DMS53 treated with DMSO at 0.1 percent for 48 hours (cell line): ENCODE measurements at regions not wholly inside any gene's neighbourhood (a gene's known extent, or its start where the extent isn't known, plus 50 kb on each side); places are given as distances from the start of the nearest gene placed in this dataset.

ENCODE experiments used
- DNase-seq: peaks from one replicate; lab custom pipeline; 2025; ENCODE audit not compliant: unreplicated experiment; lab: John Stamatoyannopoulos, UW

DNA sequence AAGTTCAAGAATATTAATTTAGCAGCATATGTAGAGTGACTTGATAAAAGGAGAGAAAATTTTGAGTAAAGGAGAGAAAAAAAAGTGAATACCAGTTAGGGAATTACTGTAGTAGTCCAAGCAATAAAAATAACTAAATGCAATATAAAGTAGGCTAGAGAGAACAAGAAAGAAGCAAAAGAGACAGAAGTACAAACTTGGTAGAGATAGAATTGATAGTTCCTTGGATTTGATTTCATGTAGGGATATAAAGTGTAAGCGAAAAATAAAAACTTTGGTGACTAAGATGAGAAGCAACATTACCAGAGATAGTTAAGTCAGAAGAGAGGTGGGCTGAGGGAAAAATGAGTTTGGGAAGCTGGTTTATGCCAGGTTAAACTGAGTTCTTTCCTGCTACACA lies 252.4 kb downstream of the SEC23A start:
- no peak for DNase-seq

DNA sequence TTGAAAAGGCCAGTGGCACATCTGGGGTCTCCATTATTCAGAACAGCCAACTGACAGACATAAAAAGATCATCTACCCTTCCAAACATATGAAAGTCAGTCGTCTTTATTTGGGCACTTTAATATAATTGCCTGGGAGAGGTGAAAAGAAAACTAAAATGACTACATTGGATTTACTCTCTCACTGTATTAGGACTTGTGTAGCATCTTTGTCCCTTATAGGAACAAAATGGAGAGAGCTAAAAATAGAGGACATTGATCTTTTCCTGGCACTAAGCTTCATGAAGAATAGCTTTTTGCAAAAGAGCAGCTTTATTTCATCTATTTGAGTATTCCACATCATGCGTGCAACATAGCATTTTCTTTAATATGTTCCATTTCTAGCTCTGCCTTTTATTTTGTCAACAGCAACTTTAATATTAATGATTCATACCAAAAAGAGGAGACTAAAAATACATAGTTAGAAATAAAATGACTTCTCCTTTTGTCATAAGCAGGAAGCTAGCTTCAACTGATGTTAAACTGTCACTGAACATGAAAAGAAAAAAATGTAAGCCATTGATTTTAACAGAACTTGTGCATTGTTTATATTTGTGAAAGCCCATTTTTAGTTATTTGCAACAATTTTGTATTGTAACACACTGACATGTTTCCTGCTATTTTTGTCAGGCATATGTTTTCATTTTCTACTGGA lies 254.6 kb downstream of the SEC23A start:
- no peak for DNase-seq

DNA sequence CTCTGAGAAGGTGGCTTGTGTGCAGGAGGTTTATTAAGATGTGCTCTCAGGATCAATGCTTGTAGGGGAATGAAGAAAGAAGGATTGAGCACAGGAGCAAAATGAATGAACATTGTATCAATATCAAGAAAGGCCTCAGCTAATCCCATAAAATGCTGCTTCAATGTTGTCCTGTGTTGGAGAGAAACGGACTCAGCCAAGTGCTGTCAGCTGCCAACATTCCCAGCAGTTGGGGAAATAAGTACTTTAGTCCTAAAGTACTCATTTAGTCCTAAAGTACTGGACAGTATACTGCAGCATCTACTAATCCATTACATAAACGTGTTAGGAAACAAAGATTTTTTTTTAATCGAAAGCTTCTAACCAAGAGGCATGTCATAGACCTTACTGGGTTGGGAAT lies 255.9 kb downstream of the SEC23A start:
- DNase-seq = no peak

DNA sequence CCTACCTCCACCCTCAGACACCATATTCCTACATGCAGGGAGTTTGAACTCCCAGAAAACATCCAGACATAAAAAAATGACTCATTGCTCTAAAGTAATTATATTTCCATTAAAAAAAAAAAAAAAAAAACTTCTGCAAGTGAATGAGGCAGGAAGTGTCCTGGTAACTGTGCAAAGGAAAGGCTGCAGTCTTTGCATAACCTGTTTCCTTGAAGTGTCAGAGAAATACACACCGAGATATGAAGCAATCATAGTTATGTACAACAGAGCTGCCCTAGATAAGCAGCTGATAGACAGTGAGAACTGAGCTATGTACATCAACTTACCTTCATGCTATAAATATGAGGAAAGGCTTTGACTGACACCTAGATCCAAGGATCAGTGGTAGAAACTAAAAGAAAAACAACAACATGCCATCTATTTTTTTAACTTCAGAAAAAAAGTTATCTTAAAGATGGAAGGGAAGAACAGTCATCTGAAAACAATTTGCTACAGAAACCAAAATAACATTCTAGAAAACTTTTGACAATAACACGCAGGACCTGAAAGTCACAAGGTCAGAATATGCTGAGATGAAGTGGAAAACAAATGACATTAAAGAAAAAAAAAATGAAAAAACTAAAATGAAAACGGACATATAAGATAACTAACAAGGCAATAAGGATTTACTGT lies 263.2 kb downstream of the SEC23A start:
- DNase-seq = no peak

DNA sequence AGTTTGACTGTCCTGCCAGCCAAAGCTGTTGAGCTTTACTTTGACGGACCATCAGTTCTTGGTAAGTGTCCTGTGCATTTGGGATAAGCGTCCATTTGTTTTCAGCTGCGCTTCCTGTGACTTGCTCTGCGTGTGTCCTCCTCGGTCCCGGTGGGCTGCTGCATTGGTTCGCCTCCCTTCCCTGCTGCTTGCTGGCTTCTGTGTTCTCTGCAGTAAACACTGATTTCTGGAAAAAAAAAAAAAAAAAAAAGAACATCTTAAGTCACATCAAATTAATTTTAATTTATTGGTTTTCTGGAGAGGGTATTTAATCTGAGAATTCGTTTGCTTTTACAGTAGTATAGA lies 264.1 kb downstream of the SEC23A start:
- DNase-seq = no peak

DNA sequence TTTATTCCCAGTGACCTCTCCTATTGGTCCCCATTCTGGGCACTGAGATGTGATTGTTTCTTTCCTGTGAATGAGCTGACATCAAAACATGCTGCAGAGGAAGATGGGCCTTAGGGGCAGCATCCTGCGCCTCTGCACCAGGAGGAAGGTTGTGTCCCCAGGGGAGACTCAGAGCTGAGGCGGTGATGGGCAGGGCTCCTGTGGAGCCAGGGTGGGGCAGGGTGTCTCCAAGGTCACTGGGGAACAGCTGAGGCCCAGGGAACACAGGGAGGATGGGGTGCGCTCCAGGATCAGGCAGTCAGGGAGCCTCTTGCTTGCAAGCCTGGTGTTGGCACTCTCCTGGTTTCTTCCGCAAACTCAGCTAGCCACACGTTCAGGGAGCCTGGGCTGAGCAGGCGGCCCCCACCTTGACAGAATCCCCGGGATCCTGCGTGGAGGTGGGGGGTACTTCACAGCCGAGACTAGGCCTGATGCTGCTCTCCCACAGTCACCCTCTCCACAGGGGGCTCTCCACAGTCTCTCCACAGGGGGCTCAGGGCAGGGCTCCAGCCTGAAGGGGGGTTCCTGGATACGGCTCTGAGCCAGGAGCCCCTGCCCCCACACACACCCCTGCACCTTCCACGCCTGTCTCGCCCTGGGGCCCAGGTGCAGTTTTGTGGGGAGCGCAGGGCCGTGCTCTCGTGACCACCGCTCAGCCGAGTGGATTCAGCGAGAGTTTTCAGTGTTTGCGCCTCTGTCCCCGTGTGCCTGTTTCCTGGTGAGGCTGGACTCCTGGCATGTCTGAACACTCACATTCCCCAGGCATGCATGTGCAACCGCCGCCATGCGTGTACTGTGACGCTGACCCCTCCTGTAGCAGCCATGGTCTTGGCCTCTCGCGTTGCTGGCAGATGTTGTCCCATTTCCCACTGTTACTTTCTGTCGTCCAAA lies 264.7 kb downstream of the SEC23A start:
- no peak for DNase-seq

DNA sequence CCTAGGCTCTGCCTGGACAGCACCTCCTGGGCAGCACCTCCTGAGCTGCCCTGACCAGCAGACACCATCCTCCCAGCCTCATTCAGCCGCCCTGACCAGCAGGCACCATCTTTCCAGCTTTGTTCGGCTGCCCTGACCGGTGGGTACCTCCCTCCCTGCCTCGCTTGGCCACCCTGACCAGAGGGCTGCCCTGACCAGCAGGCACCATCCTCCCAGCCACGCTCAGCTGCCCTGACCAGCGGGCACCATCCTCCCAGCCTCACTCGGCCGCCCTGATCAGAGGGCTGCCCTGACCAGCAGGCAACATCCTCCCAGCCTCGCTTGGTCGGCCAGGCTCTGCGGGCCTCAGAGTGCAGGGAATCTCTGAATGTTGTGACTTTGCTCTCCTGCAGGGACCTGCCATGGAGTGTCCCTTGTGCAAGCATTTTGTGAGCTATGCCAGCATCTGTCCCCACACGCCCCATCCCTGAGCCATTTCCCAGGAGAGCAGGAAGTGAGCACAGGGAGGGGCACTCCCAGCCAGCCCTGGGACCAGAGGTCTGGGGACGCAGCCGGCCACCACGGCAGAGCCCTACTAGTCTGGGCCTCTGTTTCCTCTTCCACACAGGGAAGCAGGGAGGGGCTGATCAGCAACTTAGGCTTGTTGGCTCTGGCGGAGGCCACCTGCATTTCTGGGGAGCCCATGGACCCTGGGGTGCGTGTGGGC lies 265.5 kb downstream of the SEC23A start:
- no peak for DNase-seq

DNA sequence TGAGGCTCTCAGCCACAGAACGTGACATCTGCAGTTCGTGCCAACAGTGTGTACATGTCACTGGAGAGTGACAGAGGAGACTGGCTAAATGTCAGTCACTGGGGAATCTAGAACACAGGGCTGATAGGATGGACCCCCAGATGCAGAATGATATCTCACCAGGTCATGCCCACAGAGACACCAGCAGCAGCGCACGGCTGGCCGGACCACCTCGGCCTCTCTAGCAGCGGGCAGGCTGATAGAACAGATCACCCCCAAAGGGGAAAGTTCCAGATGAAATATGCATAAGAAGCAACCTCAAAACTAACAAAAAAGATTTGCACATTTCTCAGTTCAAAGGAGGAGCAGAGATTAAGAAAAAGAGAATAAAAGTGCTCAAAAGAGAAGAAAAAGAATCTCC lies 266.5 kb downstream of the SEC23A start:
- DNase-seq = no peak

DNA sequence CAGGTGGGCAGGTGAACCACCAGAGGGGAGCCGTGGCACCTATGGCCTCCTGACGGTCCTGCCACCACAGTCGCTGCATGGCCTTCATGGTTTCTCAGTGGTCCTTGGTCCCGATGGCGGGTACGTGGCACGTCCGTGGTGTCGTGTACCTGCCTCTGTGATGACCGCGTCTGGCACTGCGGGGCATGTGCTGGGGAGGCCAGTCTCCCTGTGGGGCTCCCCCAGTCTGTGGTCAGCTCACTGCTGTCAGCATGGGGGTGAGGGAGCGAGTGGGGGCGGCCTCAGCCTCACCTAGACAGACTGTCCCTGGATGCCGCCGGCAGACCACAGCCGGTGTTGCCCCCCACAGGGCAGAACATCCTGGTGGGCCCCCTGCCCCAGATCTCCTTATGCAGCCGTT lies 267.2 kb downstream of the SEC23A start:
- DNase-seq = no peak

DNA sequence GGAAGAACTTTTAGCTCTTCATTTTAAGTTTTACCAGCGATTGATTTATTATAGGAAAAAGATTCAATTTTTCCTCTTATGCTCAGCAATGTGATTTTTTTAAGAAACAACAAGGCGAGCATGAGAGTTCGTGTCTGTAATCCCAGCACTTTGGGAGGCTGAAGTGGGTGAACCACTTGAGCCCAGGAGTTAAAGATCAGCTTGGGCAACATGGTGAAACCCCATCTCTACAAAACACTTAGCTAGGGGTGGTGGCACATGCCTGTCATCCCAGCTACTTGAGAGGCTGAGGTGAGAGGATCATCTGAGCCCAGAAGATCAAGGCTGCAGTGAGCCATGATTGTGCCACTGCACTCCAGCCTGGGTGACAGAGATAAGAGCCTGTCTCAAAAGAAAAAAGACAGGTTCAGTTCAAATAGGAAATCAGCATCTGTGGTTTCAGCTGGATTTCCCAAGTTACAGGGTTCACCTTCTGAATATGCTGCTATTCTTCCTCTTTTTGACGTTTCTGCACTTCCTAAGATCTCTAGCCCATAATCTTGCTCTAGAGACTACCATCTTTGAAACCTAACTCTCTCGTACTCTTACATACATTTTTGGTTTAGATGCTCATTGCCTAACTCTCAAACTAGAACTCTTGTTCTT lies 274.7 kb downstream of the SEC23A start:
- DNase-seq = no peak

DNA sequence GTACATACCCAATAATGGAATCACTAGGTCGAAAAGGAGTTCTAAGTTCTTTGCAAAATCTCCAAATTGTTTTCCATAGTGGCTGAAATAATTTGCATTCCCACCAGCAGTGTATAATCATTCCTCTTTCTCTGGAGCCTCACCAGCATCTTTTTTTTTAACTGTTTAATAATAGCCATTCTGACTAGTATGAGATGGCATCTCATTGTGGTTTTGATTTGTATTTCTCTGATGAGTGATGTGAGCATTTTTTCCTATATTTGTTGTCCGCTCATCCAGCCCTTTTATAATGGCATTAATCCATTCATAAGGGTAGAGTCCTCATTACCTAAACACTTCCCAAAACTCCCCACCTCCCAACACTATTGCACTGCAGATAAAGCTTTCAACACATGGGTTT lies 278.3 kb downstream of the SEC23A start:
- DNase-seq = no peak

DNA sequence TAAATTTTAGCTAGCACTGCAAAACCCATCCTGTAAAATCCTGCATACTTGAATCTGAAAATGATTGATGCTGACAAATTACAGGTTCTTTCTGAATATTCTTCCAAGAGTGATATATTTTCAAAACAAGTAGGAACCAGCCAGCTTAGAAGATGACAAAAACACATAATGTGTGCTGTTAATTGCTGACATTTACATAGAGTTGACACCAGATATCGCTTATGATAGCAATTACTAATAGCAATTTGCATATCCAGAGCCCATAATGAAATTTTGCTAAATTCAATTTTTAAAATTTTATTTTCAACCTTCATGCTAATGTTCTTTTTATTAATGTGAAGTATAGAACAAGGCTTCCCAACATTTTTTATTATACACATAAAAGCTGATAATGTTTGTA lies 284.5 kb downstream of the SEC23A start:
- no peak for DNase-seq

DNA sequence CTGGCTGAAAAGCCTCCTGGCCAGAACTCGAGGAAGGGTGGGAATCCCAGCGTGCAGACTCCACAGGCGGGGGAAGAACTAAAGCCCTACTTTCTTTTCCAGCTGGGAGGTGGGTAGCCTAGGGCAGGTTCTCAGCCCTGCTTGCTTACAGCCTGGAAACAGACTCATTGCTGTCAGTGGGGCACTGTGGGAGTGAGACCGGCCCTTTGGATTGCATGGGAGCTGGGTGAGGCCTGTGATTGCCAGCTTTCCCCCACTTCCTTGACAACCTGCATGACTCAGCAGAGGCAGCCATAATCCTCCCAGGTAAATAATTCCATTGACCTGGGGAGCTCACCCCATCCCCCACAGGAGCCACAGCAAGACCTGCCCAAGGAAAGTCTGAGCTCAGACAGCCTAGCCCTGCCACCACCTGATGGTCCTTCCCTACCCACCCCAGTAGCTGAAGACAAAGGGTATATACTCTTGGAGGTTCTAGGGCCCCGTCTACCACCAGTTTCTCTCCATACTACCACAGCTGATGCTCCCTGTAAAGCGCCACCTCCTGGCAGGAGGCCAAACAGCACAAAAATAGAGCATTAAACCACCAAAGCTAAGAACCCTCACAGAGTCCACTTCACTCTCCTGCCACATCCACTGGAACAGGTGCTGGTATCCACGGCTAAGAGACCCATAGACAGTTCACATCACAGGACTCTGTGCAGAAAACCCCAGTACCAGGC lies 294.1 kb downstream of the SEC23A start:
- DNase-seq = peak; percentile 1

DNA sequence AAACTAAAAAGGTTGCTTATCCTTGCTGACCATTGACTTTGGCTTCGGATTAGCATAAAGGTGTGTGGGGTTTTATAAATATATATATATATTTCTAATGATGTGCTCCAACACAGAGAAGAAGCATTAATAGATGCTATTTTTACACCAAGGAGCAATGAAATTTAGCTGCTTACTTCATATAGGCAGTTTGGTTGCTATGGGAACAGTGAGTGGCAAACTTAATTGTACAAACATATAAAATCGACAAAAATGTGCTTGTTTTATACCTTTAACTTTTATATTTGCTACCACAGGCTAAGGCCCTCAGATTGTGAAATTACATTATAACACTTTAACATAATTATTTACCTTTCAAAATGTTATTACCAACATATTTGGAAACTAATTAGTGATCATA lies 303.4 kb downstream of the SEC23A start:
- DNase-seq = no peak

DNA sequence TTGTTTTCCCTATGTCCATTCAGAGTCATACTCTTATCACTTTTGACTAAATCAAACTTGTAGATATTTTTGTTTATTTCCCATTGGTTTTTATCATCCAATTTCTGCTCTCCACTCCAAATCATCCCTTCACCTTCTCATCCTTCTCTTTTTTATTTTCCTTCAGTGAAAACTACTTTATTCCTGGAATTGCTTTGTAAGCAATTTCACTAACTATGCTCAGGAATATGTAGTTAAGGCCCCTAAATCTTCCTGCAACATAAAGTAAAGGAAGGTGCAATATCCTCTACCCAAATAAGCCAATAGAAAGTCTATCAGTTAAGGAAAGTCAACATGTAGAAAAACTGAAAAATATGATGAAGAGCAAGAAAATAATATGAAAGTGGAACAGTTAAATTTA lies 308.4 kb downstream of the SEC23A start:
- DNase-seq = no peak

DNA sequence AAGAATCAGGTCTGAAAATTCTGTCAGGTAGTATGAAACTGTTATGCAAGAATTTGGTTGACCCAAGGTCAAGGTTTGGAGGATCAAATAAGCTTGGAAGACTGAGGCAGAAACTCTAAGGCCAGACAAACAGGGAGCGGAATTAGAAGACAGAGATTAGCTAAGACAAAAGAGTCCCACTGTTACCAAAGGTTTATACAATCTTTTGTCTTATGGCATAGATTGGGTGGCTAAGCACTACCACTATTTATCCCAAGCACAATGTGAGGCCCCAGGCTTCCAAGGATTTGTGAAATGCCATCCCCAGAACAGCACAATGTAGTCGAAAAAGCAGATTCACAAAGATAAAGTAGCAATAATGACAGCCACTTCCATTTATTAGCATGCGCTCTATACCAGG lies 311.2 kb downstream of the SEC23A start:
- DNase-seq = no peak

DNA sequence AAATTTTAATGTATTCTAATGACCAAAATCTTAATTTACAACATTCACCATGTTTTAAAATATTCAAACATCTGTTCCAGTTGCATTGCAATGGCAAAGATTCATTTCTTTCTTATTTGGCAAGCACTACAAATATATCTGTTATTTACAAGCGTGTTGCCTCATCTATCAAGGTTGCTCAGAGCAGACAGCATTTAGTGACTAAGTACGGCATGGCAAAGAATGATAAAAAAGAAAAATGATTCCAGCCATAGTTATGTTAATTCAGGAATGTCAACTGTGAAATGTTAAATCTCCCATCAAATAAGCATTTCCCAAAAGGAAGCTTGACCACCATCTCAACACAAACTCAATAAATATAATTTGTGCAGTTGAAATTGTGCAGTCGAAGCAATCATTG lies 312.1 kb downstream of the SEC23A start:
- no peak for DNase-seq

DNA sequence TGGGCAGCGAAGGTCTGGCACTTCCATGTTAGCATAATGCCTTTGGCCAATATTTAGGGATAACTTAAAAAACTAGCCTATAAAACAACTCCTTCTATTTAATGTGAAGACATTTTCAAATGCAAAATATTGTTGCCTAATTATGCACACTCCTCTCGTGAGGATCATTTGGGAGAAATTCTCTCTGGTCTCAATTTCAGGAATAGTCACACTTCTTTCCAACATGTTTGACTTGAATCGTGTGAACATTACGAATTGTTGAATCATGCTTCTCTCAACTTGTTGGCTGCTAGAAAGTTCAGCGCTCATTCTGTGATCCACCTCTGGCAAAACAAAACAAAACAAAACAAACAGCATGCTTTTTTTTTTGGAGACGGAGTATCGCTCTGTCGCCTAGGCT lies 313.2 kb downstream of the SEC23A start:
- DNase-seq = no peak

DNA sequence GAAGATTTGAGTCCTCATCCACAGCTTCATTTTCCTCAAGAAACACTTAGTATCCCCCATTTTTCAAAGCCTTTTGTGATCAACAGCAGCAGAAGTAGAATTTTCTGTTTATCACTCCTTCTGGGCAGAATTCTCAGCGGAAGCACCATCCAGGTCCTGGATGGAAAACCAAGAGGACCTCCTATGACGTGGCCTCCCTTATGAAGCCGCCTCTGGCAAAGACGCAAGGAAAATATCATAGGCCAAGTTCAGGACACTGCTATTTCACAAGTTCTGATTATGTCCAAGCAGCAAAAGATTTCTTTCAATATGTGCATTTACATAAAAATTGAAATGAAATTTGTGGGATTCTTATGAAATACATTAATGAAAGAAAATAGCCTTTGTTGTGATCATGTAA lies 315.0 kb downstream of the SEC23A start:
- DNase-seq = no peak

DNA sequence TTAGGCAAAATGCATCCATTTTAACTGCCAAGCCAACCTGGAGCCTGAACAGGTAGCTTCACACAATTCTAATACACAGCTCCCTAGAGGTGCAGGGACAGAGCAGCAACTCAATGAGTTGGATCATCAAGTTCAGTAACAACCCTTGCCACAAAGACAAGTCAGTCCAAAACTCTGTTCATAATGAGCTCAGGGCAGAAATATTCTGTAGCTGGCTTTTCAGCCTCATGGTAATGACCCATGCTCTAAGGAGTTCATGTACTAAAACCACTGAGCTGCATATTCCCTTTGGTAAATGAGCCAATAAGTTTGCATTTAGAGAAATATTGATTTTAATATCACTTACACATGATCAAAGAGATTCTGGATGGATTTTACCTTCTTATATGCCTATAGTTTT lies 316.1 kb downstream of the SEC23A start:
- DNase-seq = no peak
